Thyroid gland (tissue), 4 donors: ENCODE measurements at regions not wholly inside any gene's neighbourhood (a gene's known extent, or its start where the extent isn't known, plus 50 kb on each side); places are given as distances from the start of the nearest gene placed in this dataset.

Source experiments
- DNase-seq, 2 donors: peaks; one replicate each; pipeline ENCODE4 v3.0.0-alpha.2; 2019
- H3K27ac ChIP-seq, 3 donors: fragments of 200-600 bp; sonication (generic); 1 replicate in 2 of 3; 2 replicates in 1 of 3; pipeline ENCODE4 v1.5.1; 2016 to 2019; ENCODE audit warnings: mild to moderate bottlenecking in 1 of 3, moderate library complexity in 1 of 3
- H3K27me3 ChIP-seq: fragments of 200-600 bp; sonication (generic); one replicate; pipeline ENCODE4 v1.5.1; 2019
- H3K36me3 ChIP-seq, 2 donors: fragments of 200-600 bp; sonication (generic); one replicate each; pipeline ENCODE4 v1.5.1; 2016 to 2019
- H3K4me1 ChIP-seq, 2 donors: fragments of 200-600 bp; sonication (generic); one replicate each; pipeline ENCODE4 v1.5.1; 2017 to 2019
- H3K4me3 ChIP-seq, 3 donors: fragments of 200-600 bp; sonication (generic); replicated peaks in 1 of 3; 1 replicate in 2 of 3; 2 replicates in 1 of 3; pipeline ENCODE4 v1.5.1; 2016; ENCODE audit warnings: mild to moderate bottlenecking in 1 of 3
- H3K9me3 ChIP-seq: fragments of 200-600 bp; sonication (generic); one replicate; pipeline ENCODE4 v1.5.1; 2017
- POLR2A ChIP-seq, 2 donors: fragments of 450-650 bp; IDR thresholded peaks; one replicate each; pipeline ENCODE4 v1.6.1; 2017; ENCODE audit warnings: antibody characterized with exemption in 2 of 2, mild to moderate bottlenecking in 2 of 2, moderate library complexity in 1 of 2
- WGBS, 2 donors: methylation state at CpG; one replicate each; pipeline ENCODE4 v1.1.5; 2017; 5-methylcytosine and 5-hydroxymethylcytosine counted together
- intact Hi-C: fragments of 100-400 bp; cut with DNase I; formaldehyde crosslinking; loops from one replicate; pipeline ENCODE4 v1.15.1; 2023
- TF ChIP-seq, protein P1 (sequence below), 6 experiments: fragments of 200-600 bp in 3 of 6; fragments of 450-650 bp in 3 of 6; sonication (generic) in 3 of 6; IDR thresholded peaks; one replicate each; pipeline ENCODE4 v1.5.1; 2016 to 2019; ENCODE audit warnings: antibody characterized with exemption in 6 of 6, mild to moderate bottlenecking in 2 of 6, inconsistent platforms in 1 of 6, moderate library complexity in 1 of 6

DNA sequence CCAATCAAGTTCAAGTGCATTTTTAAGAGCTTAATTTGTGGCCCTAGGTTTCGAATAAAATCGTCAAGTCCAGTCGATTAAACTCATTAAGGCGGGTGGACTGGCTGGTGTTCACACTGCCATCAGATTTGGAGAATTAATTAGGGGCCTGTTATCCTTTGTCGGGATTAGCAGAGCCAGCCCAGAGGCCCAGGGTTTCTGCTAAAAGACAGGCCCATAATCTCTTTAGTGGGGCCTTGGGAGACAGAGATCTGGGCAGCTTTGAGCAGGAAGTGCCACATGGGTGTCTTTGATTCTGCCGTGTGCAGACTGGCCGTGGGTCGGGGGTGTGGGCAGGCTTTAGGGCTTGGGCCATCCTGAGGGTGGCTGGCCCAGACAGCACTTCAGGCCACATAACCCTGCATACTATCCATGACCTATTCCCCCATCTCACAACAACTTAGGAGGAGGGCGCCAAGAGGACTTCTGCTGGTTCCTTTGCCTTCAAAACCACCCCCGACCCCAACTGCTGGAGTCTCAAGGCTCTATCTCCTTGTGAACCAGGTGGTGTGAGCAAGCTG is 94.7 kb downstream of the PLXNA1 start:
- Histone ChIP-seq H3K36me3 (no peaks in the 10 kb centered on the region), H3K4me1 (peaks cover 42 to 49% of the 10 kb centered on the region in 2 donors), H3K9me3 (no peaks in the 10 kb centered on the region), H3K27me3 (no peaks in the 10 kb centered on the region), H3K4me3 (no peak overlapping the region), H3K27ac (peak overlapping the region in 1 of 3 donors; percentile 24)
- WGBS, 2 donors = 77 to 83% methylated on average over 8 to 10 of the region's 10 CpGs
- intact Hi-C loops = no loop called here
- DNase-seq = no peak
- no peak for TF ChIP-seq POLR2A (IDR thresholded peaks at IDR 0.05)
- TF ChIP-seq, protein P1, sequence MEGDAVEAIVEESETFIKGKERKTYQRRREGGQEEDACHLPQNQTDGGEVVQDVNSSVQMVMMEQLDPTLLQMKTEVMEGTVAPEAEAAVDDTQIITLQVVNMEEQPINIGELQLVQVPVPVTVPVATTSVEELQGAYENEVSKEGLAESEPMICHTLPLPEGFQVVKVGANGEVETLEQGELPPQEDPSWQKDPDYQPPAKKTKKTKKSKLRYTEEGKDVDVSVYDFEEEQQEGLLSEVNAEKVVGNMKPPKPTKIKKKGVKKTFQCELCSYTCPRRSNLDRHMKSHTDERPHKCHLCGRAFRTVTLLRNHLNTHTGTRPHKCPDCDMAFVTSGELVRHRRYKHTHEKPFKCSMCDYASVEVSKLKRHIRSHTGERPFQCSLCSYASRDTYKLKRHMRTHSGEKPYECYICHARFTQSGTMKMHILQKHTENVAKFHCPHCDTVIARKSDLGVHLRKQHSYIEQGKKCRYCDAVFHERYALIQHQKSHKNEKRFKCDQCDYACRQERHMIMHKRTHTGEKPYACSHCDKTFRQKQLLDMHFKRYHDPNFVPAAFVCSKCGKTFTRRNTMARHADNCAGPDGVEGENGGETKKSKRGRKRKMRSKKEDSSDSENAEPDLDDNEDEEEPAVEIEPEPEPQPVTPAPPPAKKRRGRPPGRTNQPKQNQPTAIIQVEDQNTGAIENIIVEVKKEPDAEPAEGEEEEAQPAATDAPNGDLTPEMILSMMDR (IDR thresholded peaks at IDR 0.05) = no peak

DNA sequence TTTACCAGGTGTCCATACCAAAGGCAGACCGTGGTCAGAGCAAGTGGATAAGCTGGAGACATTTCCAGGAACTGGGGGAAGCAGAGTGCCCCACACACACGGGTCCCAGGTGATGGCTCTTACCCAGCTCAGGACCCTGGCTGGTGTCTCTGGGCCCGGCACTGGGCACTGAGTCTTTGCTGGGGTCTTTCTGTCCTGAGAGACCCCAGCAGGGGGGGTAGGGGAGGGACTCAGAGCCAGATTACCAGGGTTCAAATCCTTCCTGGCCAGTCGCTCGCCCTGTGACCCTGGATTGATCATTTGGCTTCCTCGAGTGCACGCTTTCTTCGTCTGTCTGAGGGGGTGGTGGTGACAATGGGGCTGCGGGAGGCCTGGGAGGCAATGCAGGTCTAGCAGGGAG is 95.7 kb downstream of the PLXNA1 start:
- WGBS, 2 donors = 72 to 94% methylated on average over 7 to 8 of the region's 9 CpGs
- H3K4me1 ChIP-seq = peaks cover 32 to 39% of the 10 kb centered on the region in 2 donors
- H3K27ac ChIP-seq = no peak overlapping the region
- H3K27me3 ChIP-seq = no peaks in the 10 kb centered on the region
- H3K9me3 ChIP-seq = no peaks in the 10 kb centered on the region
- intact Hi-C loops = no loop called here
- TF ChIP-seq POLR2A (IDR thresholded peaks at IDR 0.05) = no peak
- TF ChIP-seq, protein P1 (IDR thresholded peaks at IDR 0.05) = no peak
- H3K4me3 ChIP-seq = no peak overlapping the region
- DNase-seq = no peak
- no peaks in the 10 kb centered on the region for H3K36me3 ChIP-seq

DNA sequence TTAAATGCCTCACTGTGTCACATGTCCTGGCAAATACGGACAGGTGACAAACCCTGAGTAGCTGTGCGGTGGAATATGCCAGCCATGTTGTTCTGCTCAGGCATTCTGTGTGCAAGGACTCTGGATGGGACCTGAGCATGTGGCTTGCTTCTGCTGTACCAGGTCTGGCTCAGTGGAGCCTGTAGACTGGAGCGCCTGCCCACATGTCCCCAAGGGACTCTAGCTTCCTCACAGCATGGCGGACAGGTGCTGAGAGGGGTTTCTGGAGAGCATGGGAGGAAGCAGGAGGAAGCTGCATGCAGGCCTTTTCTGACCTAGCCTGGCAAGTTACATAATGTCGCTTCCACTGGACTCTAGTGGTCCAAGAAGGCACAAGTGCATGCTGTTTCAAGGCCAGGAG is 96.3 kb downstream of the PLXNA1 start:
- Histone ChIP-seq H3K9me3 (no peaks in the 10 kb centered on the region), H3K27ac (no peak overlapping the region), H3K4me1 (peaks cover 27 to 33% of the 10 kb centered on the region in 2 donors), H3K4me3 (no peak overlapping the region), H3K27me3 (no peaks in the 10 kb centered on the region), H3K36me3 (no peaks in the 10 kb centered on the region)
- DNase-seq = no peak
- intact Hi-C loops = no loop called here
- WGBS, 2 donors = 85 to 97% methylated on average over 5 of the region's 5 CpGs
- TF ChIP-seq POLR2A (IDR thresholded peaks at IDR 0.05) = no peak
- TF ChIP-seq, protein P1 (IDR thresholded peaks at IDR 0.05) = no peak

DNA sequence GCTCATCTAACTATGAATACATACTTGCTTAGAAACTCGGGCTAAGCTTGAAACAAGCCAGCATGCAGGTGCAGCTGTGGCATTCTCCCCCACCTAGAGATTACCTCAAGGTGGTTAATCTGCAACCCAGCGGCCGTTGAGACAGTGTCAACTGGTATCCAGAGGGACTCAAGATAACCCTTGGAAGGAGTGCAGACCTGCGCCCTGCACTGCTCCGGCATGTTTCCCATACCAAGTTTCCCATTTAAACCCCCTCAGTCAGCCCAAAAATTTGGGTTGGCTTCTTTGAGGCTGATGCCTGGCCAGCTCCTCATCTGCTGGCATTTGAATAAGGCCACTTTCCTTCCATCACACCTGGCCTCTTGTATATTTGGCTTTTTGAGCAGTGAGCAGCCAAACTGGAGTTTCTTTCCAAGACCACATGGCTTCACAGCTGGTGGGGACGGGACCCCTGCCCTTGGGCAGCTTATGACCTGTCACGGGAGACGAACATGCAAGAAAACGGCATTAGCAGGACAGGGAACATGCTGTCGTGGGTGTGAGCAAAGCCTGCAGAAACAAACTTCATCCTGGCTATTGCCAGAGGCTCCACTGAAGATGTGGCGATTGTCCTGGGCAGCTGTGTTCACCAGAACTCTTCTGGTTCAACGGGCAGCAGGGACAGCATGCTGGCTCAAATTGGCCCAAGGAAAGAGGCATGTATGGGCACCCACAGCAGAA is 98.2 kb downstream of the PLXNA1 start:
- H3K36me3 ChIP-seq = no peaks in the 10 kb centered on the region
- no peak for DNase-seq
- no peak overlapping the region for H3K27ac ChIP-seq
- intact Hi-C loops = loop anchor here (5.0 kb wide), 1 partner anchor 44 kb away; no protein-coding TSS in a partner anchor
- 89 to 92% methylated on average over 12 of the region's 12 CpGs for WGBS, 2 donors
- TF ChIP-seq POLR2A (IDR thresholded peaks at IDR 0.05) = no peak
- TF ChIP-seq, protein P1 (IDR thresholded peaks at IDR 0.05) = no peak
- no peaks in the 10 kb centered on the region for H3K27me3 ChIP-seq
- H3K4me3 ChIP-seq = no peak overlapping the region
- no peaks in the 10 kb centered on the region for H3K9me3 ChIP-seq
- peaks cover 16 to 17% of the 10 kb centered on the region in 2 donors for H3K4me1 ChIP-seq

DNA sequence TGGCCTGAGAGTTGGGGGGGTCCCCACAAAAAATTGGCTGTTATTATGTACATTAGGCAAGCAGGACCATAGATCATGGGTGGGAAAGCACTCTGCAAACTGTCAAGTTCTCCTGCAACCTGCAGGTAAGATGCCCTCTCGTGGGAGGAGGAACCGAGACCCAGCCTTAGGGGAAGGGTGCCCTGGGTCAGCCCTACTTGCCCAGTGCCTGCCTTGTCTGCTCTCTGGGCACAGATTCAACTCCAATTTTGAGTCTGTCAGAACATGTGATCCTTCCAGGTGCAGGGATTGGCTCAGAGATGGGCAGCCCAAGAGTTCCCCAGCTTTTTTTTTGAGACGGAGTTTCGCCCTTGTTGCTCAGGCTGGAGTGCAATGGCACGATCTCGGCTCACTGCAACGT is 99.2 kb downstream of the PLXNA1 start:
- 91 to 96% methylated on average over 7 of the region's 7 CpGs for WGBS, 2 donors
- no peaks in the 10 kb centered on the region for H3K36me3 ChIP-seq
- peaks cover 8% of the 10 kb centered on the region in 2 donors for H3K4me1 ChIP-seq
- H3K4me3 ChIP-seq = no peak overlapping the region
- H3K9me3 ChIP-seq = no peaks in the 10 kb centered on the region
- H3K27ac ChIP-seq = no peak overlapping the region
- intact Hi-C loops = loop anchor here (5.0 kb wide), 1 partner anchor 45 kb away; no protein-coding TSS in a partner anchor
- TF ChIP-seq, protein P1 (IDR thresholded peaks at IDR 0.05) = no peak
- TF ChIP-seq POLR2A (IDR thresholded peaks at IDR 0.05) = no peak
- H3K27me3 ChIP-seq = no peaks in the 10 kb centered on the region
- DNase-seq = no peak
